ENCODE measurements at regions not wholly inside any gene's neighbourhood (a gene's known extent, or its start where the extent isn't known, plus 50 kb on each side); places are given as distances from the start of the nearest gene placed in this dataset.

- H3K4ac ChIP-seq (ENCODE audit: low read depth, low read length) = no peak overlapping the region
- no peaks in the 10 kb centered on the region for H4K20me1 ChIP-seq (ENCODE audit: insufficient read depth, low read length)
- no peaks in the 10 kb centered on the region for H3K4me1 ChIP-seq (ENCODE audit: control insufficient read depth, insufficient read depth, low read length)
- BruUV-seq (replicated peaks) = no TSS peak
- H3K4me3 ChIP-seq (ENCODE audit: insufficient read depth, low read depth, low read length) = no peak overlapping the region
- H3K14ac ChIP-seq (replicated peaks; ENCODE audit: low read depth, low read length) = no peak overlapping the region
- H2BK15ac ChIP-seq (ENCODE audit: low read depth, low read length) = no peak overlapping the region
- TF ChIP-seq SMC3 (IDR thresholded peaks at IDR 0.05; ENCODE audit: low read depth, low read length) = no peak
- no peak for TF ChIP-seq ELK1 (IDR thresholded peaks at IDR 0.05; ENCODE audit: borderline replicate concordance, low read depth, low read length)
- TF ChIP-seq BHLHE40 (IDR thresholded peaks at IDR 0.05; ENCODE audit: low read depth, low read length) = no peak
- TF ChIP-seq MXI1 (IDR thresholded peaks at IDR 0.05; ENCODE audit: borderline replicate concordance, low read depth, low read length) = no peak
- TF ChIP-seq NFE2L2 (IDR thresholded peaks at IDR 0.05; ENCODE audit: low read depth, low read length) = no peak
- no peak for TF ChIP-seq CTCF (conservative IDR thresholded peaks at IDR 0.05; ENCODE audit: low read depth, low read length)
- TF ChIP-seq RFX5 (IDR thresholded peaks at IDR 0.05; ENCODE audit: low read depth, low read length) = no peak
- no peak for TF ChIP-seq MAFK (IDR thresholded peaks at IDR 0.05; ENCODE audit: low read depth, low read length)
- TF ChIP-seq CEBPB (IDR thresholded peaks at IDR 0.05; ENCODE audit: low read depth, low read length) = no peak
- TF ChIP-seq RCOR1 (IDR thresholded peaks at IDR 0.05; ENCODE audit: insufficient replicate concordance, low read length) = no peak
- no peak for TF ChIP-seq CHD1 (IDR thresholded peaks at IDR 0.05; ENCODE audit: low read depth, low read length)
- TF ChIP-seq USF2 (IDR thresholded peaks at IDR 0.05; ENCODE audit: low read depth, low read length) = no peak
- no peak for TF ChIP-seq RAD21 (IDR thresholded peaks at IDR 0.05; ENCODE audit: low read length)
- TF ChIP-seq MAZ (IDR thresholded peaks at IDR 0.05; ENCODE audit: borderline replicate concordance, low read depth, low read length) = no peak
- no peak for TF ChIP-seq POLR2A (IDR thresholded peaks at IDR 0.05; ENCODE audit: low read depth, low read length)
- no peak for TF ChIP-seq FOS (IDR thresholded peaks at IDR 0.05; ENCODE audit: low read depth, low read length)
- H3K23ac ChIP-seq (ENCODE audit: low read depth, low read length) = no peak overlapping the region
- H3K9me3 ChIP-seq (ENCODE audit: control insufficient read depth, insufficient read depth, low read length) = no peaks in the 10 kb centered on the region
- ChIA-PET CTCF (no interaction called here), POLR2A (ENCODE audit: unreplicated experiment) (no interaction called here)
- no peak overlapping the region for H3K56ac ChIP-seq (ENCODE audit: extremely low read depth, insufficient read depth, low read length)
- H2AK5ac ChIP-seq (ENCODE audit: low read depth, low read length) = no peak overlapping the region
- in situ Hi-C loops (cut with MboI; ENCODE audit: low sequenced_read_pairs) = no loop called here
- no peak overlapping the region for H2BK5ac ChIP-seq (ENCODE audit: low read depth, low read length, poor library complexity, severe bottlenecking)
- H3K79me1 ChIP-seq (ENCODE audit: low read depth in 1 of 2, low read length in 2 of 2) = no peaks in the 10 kb centered on the region
- intact Hi-C loops (cut with micrococcal nuclease) = no loop called here
- no peaks in the 10 kb centered on the region for H3K27me3 ChIP-seq (ENCODE audit: control insufficient read depth, insufficient read depth, low read length)
- H3K9ac ChIP-seq (ENCODE audit: low read depth, low read length) = no peak overlapping the region
- H4K8ac ChIP-seq (ENCODE audit: low read depth in 2 of 2, low read length in 2 of 2) = no peak overlapping the region
- H3K27ac ChIP-seq (ENCODE audit: insufficient read depth, low read length) = no peak overlapping the region
- 89% methylated on average over 1 of the region's 2 CpGs; no CpG with 5 or more reads in 1 of the 2 experiments for WGBS, 2 experiments (ENCODE audit: extremely low coverage in 2 of 2, insufficient read length in 1 of 2)
- no peak overlapping the region for H3K18ac ChIP-seq (ENCODE audit: low read depth, low read length)
- H2AK9ac ChIP-seq (replicated peaks; ENCODE audit: low read depth, low read length, poor library complexity) = no peak overlapping the region
- no peak for DNase-seq
- H3K9me1 ChIP-seq (ENCODE audit: insufficient read depth, low read length) = no peaks in the 10 kb centered on the region
- H2BK20ac ChIP-seq (ENCODE audit: low read depth, low read length) = no peak overlapping the region
- no peak overlapping the region for H4K5ac ChIP-seq (ENCODE audit: low read depth, low read length)
- no peak overlapping the region for H3K4me2 ChIP-seq (ENCODE audit: low read depth, low read length)
- no peak overlapping the region for H2BK120ac ChIP-seq (ENCODE audit: low read depth, low read length)
- ATAC-seq (ENCODE audit: low read depth) = no peak
- H2AFZ ChIP-seq (replicated peaks; ENCODE audit: low read length, poor library complexity) = no peak overlapping the region
- no peaks in the 10 kb centered on the region for H3K36me3 ChIP-seq (ENCODE audit: control insufficient read depth, insufficient read depth, low read length)
- dilution Hi-C loops (cut with HindIII; ENCODE audit: low sequenced_read_pairs, unreplicated experiment) = no loop called here
- H4K91ac ChIP-seq (ENCODE audit: insufficient read depth, low read depth, low read length) = no peak overlapping the region
Observed at GRCh38 chr12:77222336-77222735, 157.0 kb upstream of the E2F7 start.

Data from IMR-90 (cell line).